Activated CD8-positive, alpha-beta T cell treated with anti-CD3 and anti-CD28 coated beads, Interleukin-2, amount 10 ng/mL, durations not matched to agents 7 days and 5 days (primary cell): ENCODE measurements at regions not wholly inside any gene's neighbourhood (a gene's known extent, or its start where the extent isn't known, plus 50 kb on each side); places are given as distances from the start of the nearest gene placed in this dataset.
A peak's percentile ranks its signal among the peaks of the same experiment; 100 is the strongest.

Source experiments
- ATAC-seq: fragments of 150-1000 bp; cut with Tn5 transposase; one replicate; pipeline ENCODE4 v1.10.0; 2021; ENCODE audit warnings: moderate library complexity
- CTCF ChIA-PET: fragments of 350-600 bp; sonication (Branson Sonifier 250); formaldehyde crosslinking; loops from one replicate; lab custom pipeline; 2021; ENCODE audit warnings: antibody characterized with exemption; lab: Charles Lee
- POLR2A ChIA-PET: fragments of 350-600 bp; sonication (Branson Sonifier 250); formaldehyde crosslinking; loops from one replicate; lab custom pipeline; 2021; ENCODE audit warnings: antibody characterized with exemption; lab: Charles Lee
- DNase-seq: peaks from one replicate; pipeline ENCODE4 v3.0.0-alpha.2; 2020
- H3K27ac Mint-ChIP-seq: one replicate; pipeline ENCODE4 v1.8.0; 2021; ENCODE audit warnings: mild to moderate bottlenecking, mixed read lengths
- H3K27me3 Mint-ChIP-seq: one replicate; pipeline ENCODE4 v1.8.0; 2021; ENCODE audit warnings: low read depth, mixed read lengths
- H3K36me3 Mint-ChIP-seq: one replicate; pipeline ENCODE4 v1.8.0; 2021; ENCODE audit warnings: low read depth, mixed read lengths
- H3K4me1 Mint-ChIP-seq: one replicate; pipeline ENCODE4 v1.8.0; 2021; ENCODE audit warnings: low read depth, mixed read lengths
- H3K4me3 Mint-ChIP-seq: one replicate; pipeline ENCODE4 v1.8.0; 2021; ENCODE audit warnings: mild to moderate bottlenecking, mixed read lengths
- H3K9me3 Mint-ChIP-seq: one replicate; pipeline ENCODE4 v1.8.0; 2022; ENCODE audit warnings: mixed read lengths; ENCODE audit not compliant: insufficient read depth

- no peak for ATAC-seq
- Mint-ChIP-seq H3K36me3 (peaks cover 28% of the 10 kb centered on the region), H3K9me3 (no peaks in the 10 kb centered on the region), H3K4me1 (peaks cover 52% of the 10 kb centered on the region), H3K4me3 (no peak overlapping the region), H3K27me3 (no peaks in the 10 kb centered on the region), H3K27ac (no peak overlapping the region)
- DNase-seq = no peak
- ChIA-PET POLR2A (interaction anchor here (0.5 kb wide), 1 partner anchor 85 kb away, joined by 3 read pairs; no protein-coding TSS in a partner anchor), CTCF (interaction anchor here (1.5 kb wide), 1 partner anchor 12 kb away, joined by 5 read pairs; no protein-coding TSS in a partner anchor)
Observed at GRCh38 chr13:99040536-99041131, 62.8 kb upstream of the DOCK9 start.

- Mint-ChIP-seq H3K9me3 (no peaks in the 10 kb centered on the region), H3K36me3 (peaks cover 23% of the 10 kb centered on the region), H3K27ac (no peak overlapping the region), H3K4me3 (no peak overlapping the region), H3K27me3 (no peaks in the 10 kb centered on the region), H3K4me1 (peaks cover 59% of the 10 kb centered on the region)
- ATAC-seq = no peak
- no peak for DNase-seq
- ChIA-PET POLR2A (interaction anchor here (0.5 kb wide), 1 partner anchor 84 kb away, joined by 3 read pairs; no protein-coding TSS in a partner anchor), CTCF (interaction anchor here (1.5 kb wide), 1 partner anchor 13 kb away, joined by 5 read pairs; no protein-coding TSS in a partner anchor)
Observed at GRCh38 chr13:99041337-99041736, 63.5 kb upstream of the DOCK9 start.

GRCh38 chr13:99041788-99042187 lies 63.9 kb upstream of the DOCK9 start:
- DNase-seq (no peak), ATAC-seq (no peak)
- Mint-ChIP-seq H3K4me1 (peaks cover 63% of the 10 kb centered on the region), H3K27ac (no peak overlapping the region), H3K9me3 (no peaks in the 10 kb centered on the region), H3K27me3 (no peaks in the 10 kb centered on the region), H3K36me3 (peaks cover 23% of the 10 kb centered on the region), H3K4me3 (no peak overlapping the region)
- ChIA-PET POLR2A (no interaction called here), CTCF (interaction anchor here (1.5 to 2.0 kb wide), 3 partner anchors 10 to 23 kb away, joined by 5 to 7 read pairs (median 6); no protein-coding TSS in a partner anchor)

GRCh38 chr13:99042521-99043250 lies 64.8 kb upstream of the DOCK9 start:
- Mint-ChIP-seq H3K36me3 (peaks cover 22% of the 10 kb centered on the region), H3K4me1 (peaks cover 68% of the 10 kb centered on the region), H3K9me3 (no peaks in the 10 kb centered on the region), H3K27me3 (no peaks in the 10 kb centered on the region), H3K27ac (no peak overlapping the region), H3K4me3 (no peak overlapping the region)
- CTCF ChIA-PET = interaction anchor here (1.4 to 2.0 kb wide), 5 partner anchors 9 to 173 kb away, joined by 5 to 9 read pairs (median 7); no protein-coding TSS in a partner anchor
- POLR2A ChIA-PET = interaction anchor here (0.6 to 1.5 kb wide), 3 partner anchors 25 to 44 kb away, joined by 3 to 4 read pairs (median 3); no protein-coding TSS in a partner anchor
- no peak for DNase-seq
- ATAC-seq = no peak

- Mint-ChIP-seq H3K27ac (no peak overlapping the region), H3K4me1 (peaks cover 78% of the 10 kb centered on the region), H3K4me3 (no peak overlapping the region), H3K27me3 (no peaks in the 10 kb centered on the region), H3K36me3 (peaks cover 28% of the 10 kb centered on the region), H3K9me3 (no peaks in the 10 kb centered on the region)
- ChIA-PET CTCF (interaction anchor here (0.9 to 2.0 kb wide), 5 partner anchors 8 to 177 kb away, joined by 3 to 9 read pairs (median 6); no protein-coding TSS in a partner anchor), POLR2A (interaction anchor here (1.3 to 1.5 kb wide), 2 partner anchors 26 to 41 kb away, joined by 3 read pairs; no protein-coding TSS in a partner anchor)
- DNase-seq = no peak
- no peak for ATAC-seq
Observed at GRCh38 chr13:99043831-99044231, 66.0 kb upstream of the DOCK9 start.

GRCh38 chr13:99044764-99045163 lies 66.9 kb upstream of the DOCK9 start:
- ChIA-PET POLR2A (interaction anchor here (0.7 to 1.1 kb wide), 2 partner anchors 10 to 16 kb away, joined by 3 to 6 read pairs; no protein-coding TSS in a partner anchor), CTCF (interaction anchor here (0.9 to 3.5 kb wide), 2 partner anchors 16 to 178 kb away, joined by 3 to 21 read pairs; no protein-coding TSS in a partner anchor)
- Mint-ChIP-seq H3K4me3 (peak overlapping the region; percentile 67), H3K36me3 (peaks cover 32% of the 10 kb centered on the region), H3K27me3 (no peaks in the 10 kb centered on the region), H3K27ac (peak overlapping the region; percentile 93), H3K4me1 (peaks cover 87% of the 10 kb centered on the region), H3K9me3 (no peaks in the 10 kb centered on the region)
- ATAC-seq (no peak), DNase-seq (no peak)

GRCh38 chr13:99045396-99045795 lies 67.5 kb upstream of the DOCK9 start:
- H3K9me3 Mint-ChIP-seq = no peaks in the 10 kb centered on the region
- no peaks in the 10 kb centered on the region for H3K27me3 Mint-ChIP-seq
- ChIA-PET CTCF (interaction anchor here (1.3 to 3.5 kb wide), 2 partner anchors 11 to 17 kb away, joined by 5 to 21 read pairs; no protein-coding TSS in a partner anchor), POLR2A (interaction anchor here (0.7 to 1.4 kb wide), 4 partner anchors 11 to 43 kb away, joined by 3 to 6 read pairs (median 4); no protein-coding TSS in a partner anchor)
- H3K4me3 Mint-ChIP-seq = peak overlapping the region; percentile 67
- peaks cover 94% of the 10 kb centered on the region for H3K4me1 Mint-ChIP-seq
- H3K27ac Mint-ChIP-seq = peak overlapping the region; percentile 93
- peaks cover 33% of the 10 kb centered on the region for H3K36me3 Mint-ChIP-seq
- no peak for DNase-seq
- no peak for ATAC-seq

- peaks cover 33% of the 10 kb centered on the region for H3K36me3 Mint-ChIP-seq
- peak overlapping the region; percentile 67 for H3K4me3 Mint-ChIP-seq
- DNase-seq (no peak), ATAC-seq (no peak)
- CTCF ChIA-PET = interaction anchor here (0.9 to 3.5 kb wide), 5 partner anchors 18 to 390 kb away, joined by 3 to 21 read pairs (median 4); no protein-coding TSS in a partner anchor
- no peaks in the 10 kb centered on the region for H3K9me3 Mint-ChIP-seq
- POLR2A ChIA-PET = interaction anchor here (1.4 kb wide), 1 partner anchor 40 kb away, joined by 4 read pairs; no protein-coding TSS in a partner anchor
- H3K27me3 Mint-ChIP-seq = no peaks in the 10 kb centered on the region
- H3K4me1 Mint-ChIP-seq = peaks cover 94% of the 10 kb centered on the region
- peak overlapping the region; percentile 93 for H3K27ac Mint-ChIP-seq
Observed at GRCh38 chr13:99046851-99047250, 69.0 kb upstream of the DOCK9 start.

GRCh38 chr13:99050983-99051488 lies 73.2 kb upstream of the DOCK9 start:
- ChIA-PET POLR2A (interaction anchor here (0.6 kb wide), 1 partner anchor 37 kb away, joined by 3 read pairs; no protein-coding TSS in a partner anchor), CTCF (interaction anchor here (1.6 to 2.2 kb wide), 5 partner anchors 8 to 36 kb away, joined by 5 to 14 read pairs (median 6); no protein-coding TSS in a partner anchor)
- H3K4me3 Mint-ChIP-seq = peak overlapping the region; percentile 42
- peak overlapping the region; percentile 82 for H3K27ac Mint-ChIP-seq
- DNase-seq = no peak
- H3K36me3 Mint-ChIP-seq = peaks cover 35% of the 10 kb centered on the region
- H3K27me3 Mint-ChIP-seq = no peaks in the 10 kb centered on the region
- no peak for ATAC-seq
- H3K4me1 Mint-ChIP-seq = peaks cover 90% of the 10 kb centered on the region
- H3K9me3 Mint-ChIP-seq = no peaks in the 10 kb centered on the region

GRCh38 chr13:99051768-99052455 lies 74.0 kb upstream of the DOCK9 start:
- POLR2A ChIA-PET = no interaction called here
- CTCF ChIA-PET = interaction anchor here (0.8 to 2.2 kb wide), 4 partner anchors 9 to 35 kb away, joined by 3 to 14 read pairs (median 6); no protein-coding TSS in a partner anchor
- no peak for DNase-seq

More at GRCh38 chr13:99051768-99052455, 74.0 kb upstream of the DOCK9 start:
- H3K27me3 Mint-ChIP-seq = no peaks in the 10 kb centered on the region
- ATAC-seq = peak; percentile 30
- peak overlapping the region; percentile 42 for H3K4me3 Mint-ChIP-seq
- peaks cover 35% of the 10 kb centered on the region for H3K36me3 Mint-ChIP-seq
- peak overlapping the region; percentile 82 for H3K27ac Mint-ChIP-seq
- H3K9me3 Mint-ChIP-seq = no peaks in the 10 kb centered on the region
- peaks cover 85% of the 10 kb centered on the region for H3K4me1 Mint-ChIP-seq
